ENCODE measurements at regions not wholly inside any gene's neighbourhood (a gene's known extent, or its start where the extent isn't known, plus 50 kb on each side); places are given as distances from the start of the nearest gene placed in this dataset.

GRCh38 chr9:90420211-90420610 lies 222.4 kb downstream of the DIRAS2 start:
- intact Hi-C loops (cut with DNase I; ENCODE audit: low total_unique reads): no loop called here
- no peaks in the 10 kb centered on the region for H3K36me3 ChIP-seq
- no peaks in the 10 kb centered on the region for H3K9me3 ChIP-seq
- no peaks in the 10 kb centered on the region for H3K27me3 ChIP-seq
- no peak for DNase-seq
- no peak overlapping the region for H3K27ac ChIP-seq
- TF ChIP-seq POLR2A (IDR thresholded peaks at IDR 0.05) (no peak), CTCF (IDR thresholded peaks at IDR 0.05) (no peak)
- H3K4me1 ChIP-seq: no peaks in the 10 kb centered on the region
- H3K4me3 ChIP-seq: no peak overlapping the region

GRCh38 chr9:90420768-90421513 lies 221.7 kb downstream of the DIRAS2 start:
- Histone ChIP-seq H3K4me3 (no peak overlapping the region), H3K4me1 (no peaks in the 10 kb centered on the region), H3K27ac (no peak overlapping the region), H3K36me3 (no peaks in the 10 kb centered on the region), H3K9me3 (no peaks in the 10 kb centered on the region), H3K27me3 (no peaks in the 10 kb centered on the region)
- TF ChIP-seq POLR2A (IDR thresholded peaks at IDR 0.05): no peak
- no peak for TF ChIP-seq CTCF (IDR thresholded peaks at IDR 0.05)
- DNase-seq: no peak
- intact Hi-C loops (cut with DNase I; ENCODE audit: low total_unique reads): no loop called here

- Histone ChIP-seq H3K27me3 (no peaks in the 10 kb centered on the region), H3K9me3 (no peaks in the 10 kb centered on the region), H3K4me1 (no peaks in the 10 kb centered on the region), H3K4me3 (no peak overlapping the region), H3K27ac (no peak overlapping the region), H3K36me3 (no peaks in the 10 kb centered on the region)
- TF ChIP-seq POLR2A (IDR thresholded peaks at IDR 0.05) (no peak), CTCF (IDR thresholded peaks at IDR 0.05) (no peak)
- no peak for DNase-seq
- intact Hi-C loops (cut with DNase I; ENCODE audit: low total_unique reads): no loop called here
Measured at GRCh38 chr9:90421786-90422185, 220.8 kb downstream of the DIRAS2 start.

- no peak overlapping the region for H3K4me3 ChIP-seq
- TF ChIP-seq POLR2A (IDR thresholded peaks at IDR 0.05) (no peak), CTCF (IDR thresholded peaks at IDR 0.05) (no peak)
- H3K4me1 ChIP-seq: no peaks in the 10 kb centered on the region
- no peak overlapping the region for H3K27ac ChIP-seq
- H3K9me3 ChIP-seq: no peaks in the 10 kb centered on the region
- no peaks in the 10 kb centered on the region for H3K36me3 ChIP-seq
- no peak for DNase-seq
- no peaks in the 10 kb centered on the region for H3K27me3 ChIP-seq
- intact Hi-C loops (cut with DNase I; ENCODE audit: low total_unique reads): no loop called here
Measured at GRCh38 chr9:90423661-90424193, 218.9 kb downstream of the DIRAS2 start.

GRCh38 chr9:90428517-90428916 lies 214.1 kb downstream of the DIRAS2 start:
- Histone ChIP-seq H3K27ac (no peak overlapping the region), H3K9me3 (no peaks in the 10 kb centered on the region), H3K4me3 (no peak overlapping the region), H3K27me3 (no peaks in the 10 kb centered on the region), H3K36me3 (no peaks in the 10 kb centered on the region), H3K4me1 (no peaks in the 10 kb centered on the region)
- DNase-seq: no peak
- TF ChIP-seq POLR2A (IDR thresholded peaks at IDR 0.05): no peak
- TF ChIP-seq CTCF (IDR thresholded peaks at IDR 0.05): no peak
- intact Hi-C loops (cut with DNase I; ENCODE audit: low total_unique reads): no loop called here
